ENCODE measurements at regions not wholly inside any gene's neighbourhood (a gene's known extent, or its start where the extent isn't known, plus 50 kb on each side); places are given as distances from the start of the nearest gene placed in this dataset.

DNA sequence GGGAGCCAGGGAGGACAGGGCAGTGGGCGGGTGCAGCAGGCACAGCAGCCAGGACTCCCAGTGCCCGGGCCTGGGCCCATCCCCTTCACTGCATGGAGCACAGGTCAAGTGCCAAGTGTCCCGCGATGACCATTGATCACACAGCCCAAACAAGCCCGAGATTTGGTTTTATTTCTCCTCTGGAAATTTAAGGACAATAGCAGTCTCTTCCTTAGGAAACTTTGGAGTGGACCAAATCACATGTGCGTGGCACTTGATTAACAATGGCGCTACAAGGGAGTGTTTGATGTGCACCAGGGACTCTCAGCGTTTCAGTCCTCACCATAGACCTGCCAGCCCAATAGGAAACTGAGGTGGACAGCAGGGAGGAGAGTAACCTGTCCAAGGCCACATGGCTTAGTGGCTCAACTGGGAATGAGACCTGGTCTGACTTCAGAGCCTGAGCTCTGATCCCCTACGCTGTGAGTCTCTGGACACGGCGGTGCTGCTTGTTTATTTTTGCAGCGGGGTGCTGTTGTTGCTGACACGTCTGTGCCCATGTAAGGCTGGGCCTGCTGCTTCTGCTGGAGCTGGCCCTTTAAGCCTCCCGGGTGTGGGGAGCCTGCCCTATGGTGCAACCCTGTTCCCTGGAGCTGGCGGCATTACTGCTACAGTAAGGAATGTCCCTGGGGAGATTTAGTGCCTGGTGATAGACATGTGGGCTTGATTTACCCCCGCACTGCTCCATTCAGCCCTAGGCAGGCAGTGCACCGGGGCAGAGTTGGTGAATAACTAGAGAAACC lies 194.2 kb downstream of the INHBB start:
- TF ChIP-seq, protein P1, sequence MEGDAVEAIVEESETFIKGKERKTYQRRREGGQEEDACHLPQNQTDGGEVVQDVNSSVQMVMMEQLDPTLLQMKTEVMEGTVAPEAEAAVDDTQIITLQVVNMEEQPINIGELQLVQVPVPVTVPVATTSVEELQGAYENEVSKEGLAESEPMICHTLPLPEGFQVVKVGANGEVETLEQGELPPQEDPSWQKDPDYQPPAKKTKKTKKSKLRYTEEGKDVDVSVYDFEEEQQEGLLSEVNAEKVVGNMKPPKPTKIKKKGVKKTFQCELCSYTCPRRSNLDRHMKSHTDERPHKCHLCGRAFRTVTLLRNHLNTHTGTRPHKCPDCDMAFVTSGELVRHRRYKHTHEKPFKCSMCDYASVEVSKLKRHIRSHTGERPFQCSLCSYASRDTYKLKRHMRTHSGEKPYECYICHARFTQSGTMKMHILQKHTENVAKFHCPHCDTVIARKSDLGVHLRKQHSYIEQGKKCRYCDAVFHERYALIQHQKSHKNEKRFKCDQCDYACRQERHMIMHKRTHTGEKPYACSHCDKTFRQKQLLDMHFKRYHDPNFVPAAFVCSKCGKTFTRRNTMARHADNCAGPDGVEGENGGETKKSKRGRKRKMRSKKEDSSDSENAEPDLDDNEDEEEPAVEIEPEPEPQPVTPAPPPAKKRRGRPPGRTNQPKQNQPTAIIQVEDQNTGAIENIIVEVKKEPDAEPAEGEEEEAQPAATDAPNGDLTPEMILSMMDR (IDR thresholded peaks at IDR 0.05; ENCODE audit: borderline replicate concordance, control extremely low read depth, extremely low read depth, insufficient read depth, missing control alignments): no peak
- in situ Hi-C loops (cut with MboI; ENCODE audit: low sequenced_read_pairs, unreplicated experiment): no loop called here
- DNase-seq (ENCODE audit: low spot score): no peak

DNA sequence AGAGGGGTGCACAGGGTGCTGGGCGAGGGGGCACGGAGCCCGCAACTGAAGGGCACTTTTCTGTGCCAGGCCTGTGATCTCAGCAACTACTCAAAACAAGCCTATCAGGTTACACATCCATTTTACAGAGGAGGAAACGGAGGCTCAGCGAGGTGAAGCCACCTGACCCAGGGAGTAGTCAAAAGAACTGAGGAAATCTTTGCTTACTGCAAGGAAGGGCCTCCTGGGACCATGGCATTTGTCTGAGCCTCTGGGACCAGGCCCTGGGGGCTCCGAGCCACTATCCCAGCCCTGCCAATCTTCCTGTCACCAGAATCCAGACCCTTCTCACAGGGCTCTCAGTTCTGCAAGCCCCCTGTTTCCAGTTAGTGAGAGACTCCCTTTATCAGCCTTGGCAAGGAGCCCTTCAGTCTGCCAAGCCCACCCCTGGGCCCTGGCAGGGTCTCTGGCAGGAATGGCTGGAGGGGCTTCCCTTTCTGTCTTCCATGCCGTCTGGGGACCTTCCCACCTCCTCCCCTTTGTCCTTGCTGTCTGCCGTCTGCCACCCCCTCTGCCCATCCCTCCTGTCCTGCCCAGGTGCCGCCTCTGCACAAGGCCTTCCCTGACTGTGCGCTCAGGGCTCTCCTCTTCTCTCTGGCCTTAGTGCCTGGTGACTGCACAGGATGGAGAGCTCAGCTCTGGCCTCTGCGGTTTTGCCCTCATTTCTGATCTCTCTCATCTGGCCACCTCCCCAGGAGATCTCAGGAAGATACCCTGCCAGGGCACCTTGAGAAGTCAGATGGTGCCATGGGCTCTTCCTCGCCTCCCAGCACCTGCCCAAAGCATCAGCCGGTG lies 194.7 kb upstream of the GLI2 start:
- DNase-seq (ENCODE audit: low spot score): no peak

DNA sequence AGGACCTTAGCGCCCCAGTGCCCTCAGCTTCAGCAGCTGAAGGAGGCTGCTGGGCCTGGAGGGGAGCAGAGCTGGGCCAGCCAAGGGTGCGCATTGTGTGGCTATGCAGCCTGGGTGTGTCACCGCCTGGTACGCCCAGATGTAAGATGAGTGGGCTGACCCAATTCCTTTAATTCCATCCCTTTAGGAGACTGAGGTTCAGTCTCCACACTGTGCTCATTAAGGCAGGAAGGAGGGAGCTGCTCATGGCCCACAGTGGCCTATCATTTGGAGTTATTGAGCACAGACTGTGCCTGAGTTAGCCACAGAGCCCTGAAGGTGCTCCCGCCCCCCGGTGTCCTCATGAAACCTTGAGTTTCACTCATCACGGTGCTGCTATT lies 194.1 kb upstream of the GLI2 start:
- in situ Hi-C loops (cut with MboI; ENCODE audit: low sequenced_read_pairs, unreplicated experiment): no loop called here
- TF ChIP-seq, protein P1 (IDR thresholded peaks at IDR 0.05; ENCODE audit: borderline replicate concordance, control extremely low read depth, extremely low read depth, insufficient read depth, missing control alignments): no peak
- DNase-seq (ENCODE audit: low spot score): no peak

More for the DNA sequence above, 194.7 kb upstream of the GLI2 start:
- in situ Hi-C loops (cut with MboI; ENCODE audit: low sequenced_read_pairs, unreplicated experiment): no loop called here
- TF ChIP-seq, protein P1 (IDR thresholded peaks at IDR 0.05; ENCODE audit: borderline replicate concordance, control extremely low read depth, extremely low read depth, insufficient read depth, missing control alignments): no peak

DNA sequence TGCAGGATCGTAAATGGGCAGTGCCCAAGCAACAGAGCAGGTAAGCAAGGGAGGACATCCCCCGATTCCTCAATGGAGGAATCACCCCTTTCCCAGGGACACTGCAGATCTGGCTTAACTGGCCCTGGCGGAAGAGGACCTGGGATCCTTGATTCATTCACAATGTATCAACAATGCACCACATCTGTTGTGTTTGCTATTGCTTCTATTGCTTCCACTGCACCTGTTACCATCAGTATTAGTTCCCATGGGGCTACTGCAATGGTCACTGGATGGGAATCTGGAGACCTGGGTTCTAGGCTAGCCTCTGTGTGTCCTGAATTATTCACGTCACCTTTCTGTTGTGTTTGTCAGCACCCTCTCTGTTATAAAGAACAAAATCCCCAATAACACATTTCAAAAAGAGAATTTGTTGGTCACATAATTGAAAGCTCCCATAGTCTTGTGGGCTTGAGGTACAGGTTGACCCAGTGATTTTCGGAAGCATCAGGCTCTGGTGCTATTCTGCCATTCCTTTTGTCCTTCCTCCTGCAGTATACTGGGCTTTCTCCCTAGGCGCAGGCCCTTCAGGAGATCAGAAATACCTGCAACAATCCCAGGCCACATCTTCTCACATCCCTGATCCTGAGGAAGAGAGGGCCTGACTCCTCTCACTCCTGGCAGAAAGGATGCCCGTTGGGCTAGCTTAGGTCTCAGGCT lies 193.5 kb upstream of the GLI2 start:
- in situ Hi-C loops (cut with MboI; ENCODE audit: low sequenced_read_pairs, unreplicated experiment): no loop called here

DNA sequence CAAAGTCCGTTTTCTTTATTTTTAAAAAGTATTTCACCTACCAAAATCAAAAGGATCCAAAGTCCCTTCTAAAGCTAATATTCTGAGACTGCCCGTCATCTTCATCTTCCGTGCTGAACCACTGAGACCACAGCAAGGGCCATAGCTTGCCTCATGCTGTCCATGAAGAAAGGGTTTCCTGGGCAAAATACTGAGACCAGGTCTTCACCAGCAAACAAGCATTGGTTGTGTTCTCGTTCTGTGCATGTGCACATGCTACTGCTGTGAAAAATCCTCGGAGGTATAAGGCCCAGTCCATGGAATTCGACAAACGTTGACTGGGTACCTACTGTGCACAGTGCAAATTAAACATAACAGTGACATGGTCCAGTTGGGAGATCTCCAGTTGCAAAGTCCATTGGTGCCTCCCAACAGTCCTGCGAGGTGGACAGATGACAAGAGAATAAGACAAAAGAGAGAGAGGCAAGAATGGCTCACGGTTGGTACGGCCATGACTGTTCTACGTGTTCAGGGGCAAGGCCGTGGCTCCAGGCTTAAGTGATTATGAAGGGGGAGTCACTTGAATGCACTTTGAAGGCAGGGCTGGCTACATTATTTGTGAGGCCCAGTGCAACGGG lies 192.6 kb upstream of the GLI2 start:
- TF ChIP-seq, protein P1 (IDR thresholded peaks at IDR 0.05; ENCODE audit: borderline replicate concordance, control extremely low read depth, extremely low read depth, insufficient read depth, missing control alignments): no peak
- in situ Hi-C loops (cut with MboI; ENCODE audit: low sequenced_read_pairs, unreplicated experiment): no loop called here
- DNase-seq (ENCODE audit: low spot score): no peak

More for the DNA sequence above, 193.5 kb upstream of the GLI2 start:
- TF ChIP-seq, protein P1 (IDR thresholded peaks at IDR 0.05; ENCODE audit: borderline replicate concordance, control extremely low read depth, extremely low read depth, insufficient read depth, missing control alignments): no peak
- DNase-seq (ENCODE audit: low spot score): no peak

DNA sequence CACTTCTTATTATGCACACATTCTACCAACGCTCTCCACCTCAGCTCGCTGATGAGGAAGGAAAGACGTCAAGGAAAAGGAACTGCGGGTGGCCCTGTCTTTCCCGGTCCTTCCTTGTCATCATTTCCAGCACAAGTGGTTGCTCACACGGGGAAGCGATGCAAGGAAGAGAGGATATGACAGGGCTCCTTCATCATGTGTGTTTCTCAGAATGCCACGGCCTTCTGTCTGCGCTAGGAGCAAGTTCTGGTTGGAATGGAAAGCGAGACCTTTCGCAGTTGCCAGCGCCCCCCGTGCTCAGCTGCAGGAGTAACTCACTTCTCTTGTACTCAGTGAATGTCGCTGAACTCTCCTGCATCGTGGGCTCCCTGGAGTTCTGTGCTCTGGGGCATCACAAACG lies 191.8 kb upstream of the GLI2 start:
- DNase-seq (ENCODE audit: low spot score): no peak
- in situ Hi-C loops (cut with MboI; ENCODE audit: low sequenced_read_pairs, unreplicated experiment): no loop called here
- TF ChIP-seq, protein P1 (IDR thresholded peaks at IDR 0.05; ENCODE audit: borderline replicate concordance, control extremely low read depth, extremely low read depth, insufficient read depth, missing control alignments): no peak
